HCT116 (cell line): ENCODE measurements at regions not wholly inside any gene's neighbourhood (a gene's known extent, or its start where the extent isn't known, plus 50 kb on each side); places are given as distances from the start of the nearest gene placed in this dataset.

Experiments used
- ATAC-seq: fragments of 200-7000 bp; cut with Tn5 transposase; 2 replicates; pipeline ENCODE4 v1.9.1; 2020; ENCODE audit warnings: mild to moderate bottlenecking, moderate library complexity
- BruUV-seq: library from RNA; stranded (reverse); fragments of 400-500 nt; replicated peaks from 2 replicates; lab custom pipeline; 2021; lab: Mats Ljungman, UMichigan
- CTCF ChIA-PET: fragments of 300-600 bp; sonication (Branson Sonifier 250); formaldehyde crosslinking; loops from one replicate; lab custom pipeline; 2021; ENCODE audit warnings: antibody characterized with exemption; lab: Charles Lee
- POLR2A ChIA-PET: fragments of 300-600, 350-600 bp; sonication (Branson Sonifier 250); formaldehyde crosslinking; loops from one replicate; lab custom pipeline; 2021; ENCODE audit warnings: antibody characterized with exemption; lab: Charles Lee
- RAD21 ChIA-PET, 2 experiments: fragments of 300-600 bp; sonication (Branson Sonifier 250); formaldehyde crosslinking; loops; one replicate each; lab custom pipeline; 2023; ENCODE audit warnings: low total read pairs in 2 of 2; ENCODE audit not compliant: uncharacterized antibody in 2 of 2, unreplicated experiment in 2 of 2, low non-redundant PET in 1 of 2; lab: Charles Lee
- DNase-seq: peaks from one replicate; pipeline ENCODE4 v3.0.0-alpha.2; 2010; ENCODE audit warnings: low read depth, low spot score
- H2AFZ ChIP-seq: fragments of 200-600 bp; shearing (Covaris generic), sonication (generic); 2 replicates; pipeline ENCODE4 v1.6.1; 2017; ENCODE audit warnings: low read depth, mixed run types, mixed read lengths, antibody characterized with exemption, low read length; ENCODE audit not compliant: poor library complexity, severe bottlenecking
- H3K27ac ChIP-seq: 2 replicates; pipeline ENCODE4 v1.5.1; 2012; ENCODE audit warnings: low read depth, low read length
- H3K27me3 ChIP-seq: fragments of 200-600 bp; sonication (generic); 2 replicates; pipeline ENCODE4 v1.6.1; 2016; ENCODE audit warnings: mixed run types, low read length, mixed read lengths; ENCODE audit not compliant: insufficient read depth
- H3K36me3 ChIP-seq, 2 experiments: fragments of 200-500 bp in 1 of 2; fragments of 200-600 bp in 1 of 2; sonication (Bioruptor generic) in 1 of 2; sonication (generic) in 1 of 2; 2 replicates each; pipeline versions ENCODE4 v1.5.1 to v1.6.1; 2014 to 2016; ENCODE audit warnings: low read length in 2 of 2, inconsistent platforms in 1 of 2, mixed read lengths in 1 of 2, mixed run types in 1 of 2; ENCODE audit not compliant: insufficient read depth in 2 of 2, control insufficient read depth in 1 of 2
- H3K4me1 ChIP-seq, 2 experiments: fragments of 200-600 bp in 1 of 2; sonication (generic) in 1 of 2; 2 replicates each; pipeline versions ENCODE4 v1.5.1 to v1.6.1; 2012 to 2017; ENCODE audit warnings: low read length in 2 of 2, inconsistent platforms in 1 of 2, mild to moderate bottlenecking in 1 of 2, mixed read lengths in 1 of 2, mixed run types in 1 of 2, moderate library complexity in 1 of 2; ENCODE audit not compliant: insufficient read depth in 2 of 2, control insufficient read depth in 1 of 2
- H3K4me2 ChIP-seq: fragments of 200-600 bp; sonication (generic); 2 replicates; pipeline ENCODE4 v1.6.1; 2017; ENCODE audit warnings: mixed run types, low read length, mixed read lengths
- H3K4me3 ChIP-seq, 2 experiments: fragments of 200-600 bp in 1 of 2; sonication (generic) in 1 of 2; replicated peaks in 1 of 2; 2 replicates each; pipeline ENCODE4 v1.5.1; 2011 to 2016; ENCODE audit warnings: low read length in 2 of 2, control low read depth in 1 of 2, low read depth in 1 of 2, mild to moderate bottlenecking in 1 of 2, mixed read lengths in 1 of 2, mixed run types in 1 of 2
- H3K79me2 ChIP-seq: fragments of 200-600 bp; sonication (generic); 2 replicates; pipeline ENCODE4 v1.6.1; 2017; ENCODE audit warnings: mild to moderate bottlenecking, mixed run types, low read length, moderate library complexity, mixed read lengths; ENCODE audit not compliant: insufficient read depth
- H3K9ac ChIP-seq: fragments of 200-600 bp; sonication (generic); 2 replicates; pipeline ENCODE4 v1.6.1; 2016; ENCODE audit warnings: low read length, mixed read lengths
- H3K9me2 ChIP-seq: fragments of 200-600 bp; sonication (generic), shearing (Covaris generic); 2 replicates; pipeline ENCODE4 v1.6.1; 2017; ENCODE audit warnings: mixed run types, mild to moderate bottlenecking, moderate library complexity; ENCODE audit not compliant: insufficient read depth
- H3K9me3 ChIP-seq, 2 experiments: fragments of 200-500 bp in 1 of 2; fragments of 200-600 bp in 1 of 2; sonication (Bioruptor generic) in 1 of 2; sonication (generic) in 1 of 2; 2 replicates each; pipeline ENCODE4 v1.6.1; 2014 to 2017; ENCODE audit warnings: low read length in 2 of 2, mixed read lengths in 2 of 2, inconsistent platforms in 1 of 2, low read depth in 1 of 2, mild to moderate bottlenecking in 1 of 2, mixed run types in 1 of 2, moderate library complexity in 1 of 2; ENCODE audit not compliant: control insufficient read depth in 1 of 2, insufficient read depth in 1 of 2
- H4K20me1 ChIP-seq: fragments of 200-600 bp; sonication (generic), shearing (Covaris generic); 2 replicates; pipeline ENCODE4 v1.6.1; 2017; ENCODE audit warnings: mixed run types, mild to moderate bottlenecking, moderate library complexity; ENCODE audit not compliant: insufficient read depth
- CBX3 ChIP-seq: IDR thresholded peaks from 2 replicates; pipeline ENCODE4 v1.6.1; 2012; ENCODE audit warnings: low read depth
- EGR1 ChIP-seq: IDR thresholded peaks from 2 replicates; pipeline ENCODE4 v1.6.1; 2012; ENCODE audit warnings: low read depth
- FOSL1 ChIP-seq: IDR thresholded peaks from 2 replicates; pipeline ENCODE4 v1.6.1; 2012; ENCODE audit warnings: low read depth
- JUND ChIP-seq: IDR thresholded peaks from 2 replicates; pipeline ENCODE4 v1.6.1; 2012
- TCF7L2 ChIP-seq: IDR thresholded peaks from 2 replicates; pipeline ENCODE4 v1.7.0; 2011; ENCODE audit warnings: borderline replicate concordance, inconsistent platforms; ENCODE audit not compliant: insufficient read depth, insufficient read length; ENCODE audit errors: extremely low read depth
- YY1 ChIP-seq: IDR thresholded peaks from 2 replicates; pipeline ENCODE4 v1.6.1; 2011; ENCODE audit warnings: low read length, low read depth, moderate library complexity, mild to moderate bottlenecking; ENCODE audit not compliant: insufficient replicate concordance; ENCODE audit errors: extremely low read depth
- ZFX ChIP-seq: fragments of 450-650 bp; IDR thresholded peaks from 2 replicates; pipeline ENCODE4 v1.6.1; 2017
- ZNF274 ChIP-seq: fragments of 200-500 bp; sonication (Bioruptor generic); IDR thresholded peaks from 2 replicates; pipeline ENCODE4 v1.6.1; 2014; ENCODE audit warnings: mild to moderate bottlenecking, low read depth, low read length, inconsistent platforms
- intact Hi-C: fragments of 100-400 bp; cut with micrococcal nuclease; formaldehyde crosslinking; loops from 2 replicates; pipeline ENCODE4 v1.10.0; 2022
- TF ChIP-seq, protein P1 (sequence below): IDR thresholded peaks from 2 replicates; pipeline ENCODE4 v1.6.1; 2011; ENCODE audit warnings: mild to moderate bottlenecking, low read length, moderate library complexity; ENCODE audit not compliant: insufficient replicate concordance; ENCODE audit errors: extremely low read depth
- TF ChIP-seq, protein P2 (sequence below): IDR thresholded peaks from 2 replicates; pipeline ENCODE4 v1.6.1; 2012; ENCODE audit warnings: low read depth
- TF ChIP-seq, protein P3 (sequence below): IDR thresholded peaks from 2 replicates; pipeline ENCODE4 v1.6.1; 2012
- TF ChIP-seq, protein P4 (sequence below), 3 experiments: fragments of 200-600 bp in 1 of 3; sonication (generic) in 1 of 3; IDR thresholded peaks in 2 of 3; conservative IDR thresholded peaks in 1 of 3; 2 replicates each; pipeline ENCODE4 v1.5.1; 2012 to 2017; ENCODE audit warnings: low read depth in 2 of 3, low read length in 2 of 3, antibody characterized with exemption in 1 of 3, borderline replicate concordance in 1 of 3, control low read depth in 1 of 3, mild to moderate bottlenecking in 1 of 3, mixed read lengths in 1 of 3, mixed run types in 1 of 3, moderate library complexity in 1 of 3; ENCODE audit not compliant: insufficient read depth in 1 of 3

DNA sequence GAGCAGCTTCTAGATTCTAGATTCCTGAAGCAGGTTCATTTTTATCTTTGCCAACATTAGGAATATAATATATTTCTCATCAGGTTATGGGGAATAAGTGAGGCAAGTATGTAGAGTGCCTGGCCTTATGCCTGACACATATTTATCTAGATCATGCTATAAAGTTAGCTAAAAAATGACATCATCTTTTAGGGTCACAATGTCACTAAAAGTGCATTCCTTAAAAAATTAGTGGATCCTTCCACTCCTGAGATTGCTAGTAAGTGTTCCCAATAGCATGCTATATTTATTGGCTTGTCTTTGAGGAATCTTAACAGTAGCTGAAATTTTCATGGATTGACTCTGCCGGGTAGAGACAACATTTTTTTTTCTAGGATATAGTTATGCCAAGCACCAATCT, 305.9 kb upstream of the TMCO5A start:
- ChIA-PET POLR2A (no interaction called here), RAD21 (no interaction called here), CTCF (no interaction called here)
- Histone ChIP-seq H3K9ac (no peak overlapping the region), H3K36me3 (no peaks in the 10 kb centered on the region), H3K27me3 (no peaks in the 10 kb centered on the region), H3K4me2 (no peak overlapping the region), H3K9me2 (no peaks in the 10 kb centered on the region), H2AFZ (no peak overlapping the region), H3K79me2 (no peaks in the 10 kb centered on the region), H3K27ac (no peak overlapping the region), H3K9me3 (no peaks in the 10 kb centered on the region), H4K20me1 (no peaks in the 10 kb centered on the region), H3K4me1 (no peaks in the 10 kb centered on the region), H3K4me3 (no peak overlapping the region)
- BruUV-seq = no TSS peak
- no peak for TF ChIP-seq CBX3
- intact Hi-C loops = no loop called here
- DNase-seq = no peak
- no peak for ATAC-seq

DNA sequence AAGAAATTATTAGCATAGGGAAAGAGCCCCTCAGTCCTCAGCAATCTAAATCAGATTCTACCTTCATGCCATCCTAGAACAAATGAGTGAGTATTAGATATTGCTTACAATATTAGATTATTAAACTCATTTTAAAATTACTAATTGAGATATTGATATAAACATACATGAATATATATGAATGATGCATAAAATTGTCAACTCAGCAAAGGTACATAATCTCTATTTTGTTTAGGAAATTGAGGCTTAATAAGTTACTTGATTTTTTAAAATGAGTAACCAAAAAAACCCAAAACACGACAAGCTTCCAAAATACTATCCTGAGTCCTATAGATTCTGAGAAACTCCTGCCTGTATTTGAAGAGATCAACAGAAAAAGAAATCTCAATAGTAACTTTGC, 297.7 kb upstream of the TMCO5A start:
- no TSS peak for BruUV-seq
- no peaks in the 10 kb centered on the region for H4K20me1 ChIP-seq
- ChIA-PET POLR2A (no interaction called here), RAD21 (no interaction called here), CTCF (no interaction called here)
- no peaks in the 10 kb centered on the region for H3K9me3 ChIP-seq
- no peak for ATAC-seq
- H3K36me3 ChIP-seq = no peaks in the 10 kb centered on the region
- no peak for DNase-seq
- no peak overlapping the region for H3K4me2 ChIP-seq
- H3K9ac ChIP-seq = no peak overlapping the region
- no peak overlapping the region for H2AFZ ChIP-seq
- no peaks in the 10 kb centered on the region for H3K4me1 ChIP-seq
- no peak overlapping the region for H3K27ac ChIP-seq
- H3K4me3 ChIP-seq = no peak overlapping the region
- H3K79me2 ChIP-seq = no peaks in the 10 kb centered on the region
- intact Hi-C loops = no loop called here
- TF ChIP-seq, protein P1, sequence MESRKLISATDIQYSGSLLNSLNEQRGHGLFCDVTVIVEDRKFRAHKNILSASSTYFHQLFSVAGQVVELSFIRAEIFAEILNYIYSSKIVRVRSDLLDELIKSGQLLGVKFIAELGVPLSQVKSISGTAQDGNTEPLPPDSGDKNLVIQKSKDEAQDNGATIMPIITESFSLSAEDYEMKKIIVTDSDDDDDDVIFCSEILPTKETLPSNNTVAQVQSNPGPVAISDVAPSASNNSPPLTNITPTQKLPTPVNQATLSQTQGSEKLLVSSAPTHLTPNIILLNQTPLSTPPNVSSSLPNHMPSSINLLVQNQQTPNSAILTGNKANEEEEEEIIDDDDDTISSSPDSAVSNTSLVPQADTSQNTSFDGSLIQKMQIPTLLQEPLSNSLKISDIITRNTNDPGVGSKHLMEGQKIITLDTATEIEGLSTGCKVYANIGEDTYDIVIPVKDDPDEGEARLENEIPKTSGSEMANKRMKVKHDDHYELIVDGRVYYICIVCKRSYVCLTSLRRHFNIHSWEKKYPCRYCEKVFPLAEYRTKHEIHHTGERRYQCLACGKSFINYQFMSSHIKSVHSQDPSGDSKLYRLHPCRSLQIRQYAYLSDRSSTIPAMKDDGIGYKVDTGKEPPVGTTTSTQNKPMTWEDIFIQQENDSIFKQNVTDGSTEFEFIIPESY = no peak
- TF ChIP-seq, protein P2, sequence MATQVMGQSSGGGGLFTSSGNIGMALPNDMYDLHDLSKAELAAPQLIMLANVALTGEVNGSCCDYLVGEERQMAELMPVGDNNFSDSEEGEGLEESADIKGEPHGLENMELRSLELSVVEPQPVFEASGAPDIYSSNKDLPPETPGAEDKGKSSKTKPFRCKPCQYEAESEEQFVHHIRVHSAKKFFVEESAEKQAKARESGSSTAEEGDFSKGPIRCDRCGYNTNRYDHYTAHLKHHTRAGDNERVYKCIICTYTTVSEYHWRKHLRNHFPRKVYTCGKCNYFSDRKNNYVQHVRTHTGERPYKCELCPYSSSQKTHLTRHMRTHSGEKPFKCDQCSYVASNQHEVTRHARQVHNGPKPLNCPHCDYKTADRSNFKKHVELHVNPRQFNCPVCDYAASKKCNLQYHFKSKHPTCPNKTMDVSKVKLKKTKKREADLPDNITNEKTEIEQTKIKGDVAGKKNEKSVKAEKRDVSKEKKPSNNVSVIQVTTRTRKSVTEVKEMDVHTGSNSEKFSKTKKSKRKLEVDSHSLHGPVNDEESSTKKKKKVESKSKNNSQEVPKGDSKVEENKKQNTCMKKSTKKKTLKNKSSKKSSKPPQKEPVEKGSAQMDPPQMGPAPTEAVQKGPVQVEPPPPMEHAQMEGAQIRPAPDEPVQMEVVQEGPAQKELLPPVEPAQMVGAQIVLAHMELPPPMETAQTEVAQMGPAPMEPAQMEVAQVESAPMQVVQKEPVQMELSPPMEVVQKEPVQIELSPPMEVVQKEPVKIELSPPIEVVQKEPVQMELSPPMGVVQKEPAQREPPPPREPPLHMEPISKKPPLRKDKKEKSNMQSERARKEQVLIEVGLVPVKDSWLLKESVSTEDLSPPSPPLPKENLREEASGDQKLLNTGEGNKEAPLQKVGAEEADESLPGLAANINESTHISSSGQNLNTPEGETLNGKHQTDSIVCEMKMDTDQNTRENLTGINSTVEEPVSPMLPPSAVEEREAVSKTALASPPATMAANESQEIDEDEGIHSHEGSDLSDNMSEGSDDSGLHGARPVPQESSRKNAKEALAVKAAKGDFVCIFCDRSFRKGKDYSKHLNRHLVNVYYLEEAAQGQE = no peak
- no peak for TF ChIP-seq CBX3
- no peak for TF ChIP-seq FOSL1
- no peak for TF ChIP-seq ZNF274
- TF ChIP-seq, protein P3, sequence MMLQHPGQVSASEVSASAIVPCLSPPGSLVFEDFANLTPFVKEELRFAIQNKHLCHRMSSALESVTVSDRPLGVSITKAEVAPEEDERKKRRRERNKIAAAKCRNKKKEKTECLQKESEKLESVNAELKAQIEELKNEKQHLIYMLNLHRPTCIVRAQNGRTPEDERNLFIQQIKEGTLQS = no peak
- no peak for TF ChIP-seq JUND
- no peak for TF ChIP-seq ZFX
- no peak for TF ChIP-seq YY1
- TF ChIP-seq EGR1 = no peak
- TF ChIP-seq TCF7L2 = no peak
- TF ChIP-seq, protein P4, sequence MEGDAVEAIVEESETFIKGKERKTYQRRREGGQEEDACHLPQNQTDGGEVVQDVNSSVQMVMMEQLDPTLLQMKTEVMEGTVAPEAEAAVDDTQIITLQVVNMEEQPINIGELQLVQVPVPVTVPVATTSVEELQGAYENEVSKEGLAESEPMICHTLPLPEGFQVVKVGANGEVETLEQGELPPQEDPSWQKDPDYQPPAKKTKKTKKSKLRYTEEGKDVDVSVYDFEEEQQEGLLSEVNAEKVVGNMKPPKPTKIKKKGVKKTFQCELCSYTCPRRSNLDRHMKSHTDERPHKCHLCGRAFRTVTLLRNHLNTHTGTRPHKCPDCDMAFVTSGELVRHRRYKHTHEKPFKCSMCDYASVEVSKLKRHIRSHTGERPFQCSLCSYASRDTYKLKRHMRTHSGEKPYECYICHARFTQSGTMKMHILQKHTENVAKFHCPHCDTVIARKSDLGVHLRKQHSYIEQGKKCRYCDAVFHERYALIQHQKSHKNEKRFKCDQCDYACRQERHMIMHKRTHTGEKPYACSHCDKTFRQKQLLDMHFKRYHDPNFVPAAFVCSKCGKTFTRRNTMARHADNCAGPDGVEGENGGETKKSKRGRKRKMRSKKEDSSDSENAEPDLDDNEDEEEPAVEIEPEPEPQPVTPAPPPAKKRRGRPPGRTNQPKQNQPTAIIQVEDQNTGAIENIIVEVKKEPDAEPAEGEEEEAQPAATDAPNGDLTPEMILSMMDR (IDR thresholded peaks at IDR 0.05 in 2 of 3, conservative IDR thresholded peaks at IDR 0.05 in 1 of 3; ENCODE audit: borderline replicate concordance in 1 of 3, insufficient read depth in 1 of 3, low read depth in 2 of 3, low read length in 2 of 3) = no peak
- no peaks in the 10 kb centered on the region for H3K9me2 ChIP-seq
- peaks cover 9% of the 10 kb centered on the region; the same call in 1 of the 2 replicates for H3K27me3 ChIP-seq
